IMR-90 (cell line): ENCODE measurements at regions not wholly inside any gene's neighbourhood (a gene's known extent, or its start where the extent isn't known, plus 50 kb on each side); places are given as distances from the start of the nearest gene placed in this dataset.

Source experiments
- ATAC-seq: fragments of 200-7000 bp; cut with Tn5 transposase; 2 replicates; pipeline ENCODE4 v1.9.1; 2020; ENCODE audit warnings: low read depth, mild to moderate bottlenecking, moderate library complexity
- BruUV-seq: library from RNA; stranded (reverse); fragments of 400-500 nt; replicated peaks from 2 replicates; lab custom pipeline; 2021; lab: Mats Ljungman, UMichigan
- CTCF ChIA-PET: fragments of 300-600 bp; formaldehyde crosslinking; extraction: SDS; loops from one replicate; lab custom pipeline; 2021; ENCODE audit warnings: antibody characterized with exemption; lab: Yijun Ruan, JAX
- POLR2A ChIA-PET: fragments of 300-600 bp; sonication (Branson Sonifier 250); formaldehyde crosslinking; loops from one replicate; lab custom pipeline; 2022; ENCODE audit warnings: antibody characterized with exemption; ENCODE audit not compliant: unreplicated experiment; lab: Charles Lee
- DNase-seq: peaks from one replicate; pipeline ENCODE4 v3.0.0; 2013
- H2AFZ ChIP-seq: replicated peaks from 2 replicates; pipeline ENCODE3; 2013; ENCODE audit warnings: low read length, mild to moderate bottlenecking; ENCODE audit not compliant: poor library complexity
- H2AK5ac ChIP-seq: 2 replicates; pipeline ENCODE4 v1.6.1; 2013; ENCODE audit warnings: low read depth, low read length, inconsistent platforms
- H2AK9ac ChIP-seq: replicated peaks from 2 replicates; pipeline ENCODE3; 2013; ENCODE audit warnings: mild to moderate bottlenecking, low read depth, low read length, moderate library complexity; ENCODE audit not compliant: poor library complexity
- H2BK120ac ChIP-seq: 2 replicates; pipeline ENCODE4 v1.6.1; 2013; ENCODE audit warnings: low read depth, low read length, inconsistent platforms
- H2BK15ac ChIP-seq: 3 replicates; pipeline ENCODE4 v1.6.1; 2013; ENCODE audit warnings: low read depth, low read length, inconsistent platforms
- H2BK20ac ChIP-seq: 2 replicates; pipeline ENCODE4 v1.6.1; 2013; ENCODE audit warnings: low read depth, mild to moderate bottlenecking, inconsistent platforms, low read length, moderate library complexity
- H2BK5ac ChIP-seq: 2 replicates; pipeline ENCODE4 v1.6.1; 2013; ENCODE audit warnings: mild to moderate bottlenecking, low read depth, low read length, inconsistent platforms; ENCODE audit not compliant: poor library complexity, severe bottlenecking
- H3K14ac ChIP-seq: replicated peaks from 2 replicates; pipeline ENCODE4 v1.6.1; 2013; ENCODE audit warnings: low read depth, low read length, inconsistent platforms
- H3K18ac ChIP-seq: 2 replicates; pipeline ENCODE4 v1.6.1; 2013; ENCODE audit warnings: low read depth, low read length, control low read depth
- H3K23ac ChIP-seq: 2 replicates; pipeline ENCODE4 v1.6.1; 2013; ENCODE audit warnings: low read depth, low read length, inconsistent platforms
- H3K27ac ChIP-seq: 2 replicates; pipeline ENCODE4 v1.5.1; 2013; ENCODE audit warnings: mild to moderate bottlenecking, control low read depth, low read length; ENCODE audit not compliant: insufficient read depth
- H3K27me3 ChIP-seq: 2 replicates; pipeline ENCODE4 v1.6.1; 2013; ENCODE audit warnings: low read length; ENCODE audit not compliant: control insufficient read depth, insufficient read depth
- H3K36me3 ChIP-seq: 2 replicates; pipeline ENCODE4 v1.6.1; 2013; ENCODE audit warnings: low read length, mixed read lengths; ENCODE audit not compliant: control insufficient read depth, insufficient read depth
- H3K4ac ChIP-seq: 2 replicates; pipeline ENCODE4 v1.6.1; 2013; ENCODE audit warnings: low read depth, low read length, inconsistent platforms
- H3K4me1 ChIP-seq: 2 replicates; pipeline ENCODE4 v1.6.1; 2013; ENCODE audit warnings: low read length, mixed read lengths; ENCODE audit not compliant: control insufficient read depth, insufficient read depth
- H3K4me2 ChIP-seq: 2 replicates; pipeline ENCODE4 v1.6.1; 2013; ENCODE audit warnings: low read depth, mild to moderate bottlenecking, control low read depth, low read length, moderate library complexity
- H3K4me3 ChIP-seq: 2 replicates; pipeline ENCODE4 v1.5.1; 2013; ENCODE audit warnings: low read depth, mild to moderate bottlenecking, control low read depth, low read length, moderate library complexity; ENCODE audit not compliant: insufficient read depth
- H3K56ac ChIP-seq: 2 replicates; pipeline ENCODE4 v1.6.1; 2013; ENCODE audit warnings: low read length, inconsistent platforms; ENCODE audit not compliant: insufficient read depth; ENCODE audit errors: extremely low read depth
- H3K79me1 ChIP-seq, 2 experiments: 2 replicates each; pipeline ENCODE4 v1.6.1; 2013; ENCODE audit warnings: low read length in 2 of 2, inconsistent platforms in 1 of 2, low read depth in 1 of 2
- H3K9ac ChIP-seq: 2 replicates; pipeline ENCODE4 v1.6.1; 2013; ENCODE audit warnings: low read depth, low read length, control low read depth
- H3K9me1 ChIP-seq: 2 replicates; pipeline ENCODE4 v1.6.1; 2013; ENCODE audit warnings: low read length, inconsistent platforms; ENCODE audit not compliant: insufficient read depth
- H3K9me3 ChIP-seq: 2 replicates; pipeline ENCODE4 v1.6.1; 2013; ENCODE audit warnings: low read length; ENCODE audit not compliant: control insufficient read depth, insufficient read depth
- H4K20me1 ChIP-seq: 2 replicates; pipeline ENCODE4 v1.6.1; 2013; ENCODE audit warnings: low read length, inconsistent platforms; ENCODE audit not compliant: insufficient read depth
- H4K5ac ChIP-seq: 2 replicates; pipeline ENCODE4 v1.6.1; 2013; ENCODE audit warnings: mild to moderate bottlenecking, low read depth, low read length, control low read depth
- H4K8ac ChIP-seq, 2 experiments: 2 replicates each; pipeline ENCODE4 v1.6.1; 2013; ENCODE audit warnings: low read depth in 2 of 2, low read length in 2 of 2, control low read depth in 1 of 2, inconsistent platforms in 1 of 2
- H4K91ac ChIP-seq: 2 replicates; pipeline ENCODE4 v1.6.1; 2013; ENCODE audit warnings: low read depth, low read length, inconsistent platforms; ENCODE audit not compliant: insufficient read depth
- POLR2A ChIP-seq: IDR thresholded peaks from 2 replicates; pipeline ENCODE4 v1.6.1; 2012; ENCODE audit warnings: mild to moderate bottlenecking, low read depth, low read length
- dilution Hi-C: fragments of 300-500 bp; cut with HindIII; formaldehyde crosslinking; loops from one replicate; pipeline ENCODE4 v1.14.3; 2018; ENCODE audit warnings: low sequenced_read_pairs; ENCODE audit not compliant: unreplicated experiment
- in situ Hi-C: fragments of 300-500 bp; cut with MboI; formaldehyde crosslinking; loops from 3 replicates; pipeline ENCODE4 v1.14.3; 2019; ENCODE audit warnings: low sequenced_read_pairs, inconsistent platforms, mixed read lengths
- intact Hi-C: fragments of 100-400 bp; cut with micrococcal nuclease; formaldehyde crosslinking; loops from 2 replicates; pipeline ENCODE4 v1.10.0; 2022

GRCh38 chr1:195458365-195458764 lies 1149.9 kb downstream of the KCNT2 start:
- Histone ChIP-seq H4K91ac (no peak overlapping the region), H3K27ac (no peak overlapping the region), H3K18ac (no peak overlapping the region), H4K20me1 (no peaks in the 10 kb centered on the region), H3K56ac (no peak overlapping the region), H3K27me3 (no peaks in the 10 kb centered on the region), H3K4me3 (no peak overlapping the region), H2BK20ac (no peak overlapping the region), H2BK120ac (no peak overlapping the region), H3K14ac (no peak overlapping the region), H4K5ac (no peak overlapping the region), H3K9me1 (no peaks in the 10 kb centered on the region), H2BK15ac (no peak overlapping the region), H2AK9ac (no peak overlapping the region), H3K9me3 (peaks cover 2% of the 10 kb centered on the region; the same call in 1 of the 2 replicates), H3K4me1 (no peaks in the 10 kb centered on the region), H4K8ac (no peak overlapping the region), H3K9ac (no peak overlapping the region), H3K23ac (no peak overlapping the region), H3K4ac (no peak overlapping the region), H2AK5ac (no peak overlapping the region), H3K4me2 (no peak overlapping the region), H3K36me3 (no peaks in the 10 kb centered on the region), H2BK5ac (no peak overlapping the region), H2AFZ (no peak overlapping the region), H3K79me1 (no peaks in the 10 kb centered on the region)
- dilution Hi-C loops (no loop called here), in situ Hi-C loops (no loop called here), intact Hi-C loops (no loop called here)
- ChIA-PET POLR2A (no interaction called here), CTCF (no interaction called here)
- no TSS peak for BruUV-seq
- DNase-seq (no peak), ATAC-seq (no peak)
- no peak for TF ChIP-seq POLR2A
